ENCODE measurements at regions not wholly inside any gene's neighbourhood (a gene's known extent, or its start where the extent isn't known, plus 50 kb on each side); places are given as distances from the start of the nearest gene placed in this dataset.
"Not testable (repeated sequence)": the region's sequence is repeated elsewhere in the genome, so short reads cannot be mapped to it uniquely, and the experiment has no call there.

- no peak for DNase-seq
Observed at GRCh38 chr20:50330504-50331313, 140.1 kb downstream of the CEBPB start.

DNA sequence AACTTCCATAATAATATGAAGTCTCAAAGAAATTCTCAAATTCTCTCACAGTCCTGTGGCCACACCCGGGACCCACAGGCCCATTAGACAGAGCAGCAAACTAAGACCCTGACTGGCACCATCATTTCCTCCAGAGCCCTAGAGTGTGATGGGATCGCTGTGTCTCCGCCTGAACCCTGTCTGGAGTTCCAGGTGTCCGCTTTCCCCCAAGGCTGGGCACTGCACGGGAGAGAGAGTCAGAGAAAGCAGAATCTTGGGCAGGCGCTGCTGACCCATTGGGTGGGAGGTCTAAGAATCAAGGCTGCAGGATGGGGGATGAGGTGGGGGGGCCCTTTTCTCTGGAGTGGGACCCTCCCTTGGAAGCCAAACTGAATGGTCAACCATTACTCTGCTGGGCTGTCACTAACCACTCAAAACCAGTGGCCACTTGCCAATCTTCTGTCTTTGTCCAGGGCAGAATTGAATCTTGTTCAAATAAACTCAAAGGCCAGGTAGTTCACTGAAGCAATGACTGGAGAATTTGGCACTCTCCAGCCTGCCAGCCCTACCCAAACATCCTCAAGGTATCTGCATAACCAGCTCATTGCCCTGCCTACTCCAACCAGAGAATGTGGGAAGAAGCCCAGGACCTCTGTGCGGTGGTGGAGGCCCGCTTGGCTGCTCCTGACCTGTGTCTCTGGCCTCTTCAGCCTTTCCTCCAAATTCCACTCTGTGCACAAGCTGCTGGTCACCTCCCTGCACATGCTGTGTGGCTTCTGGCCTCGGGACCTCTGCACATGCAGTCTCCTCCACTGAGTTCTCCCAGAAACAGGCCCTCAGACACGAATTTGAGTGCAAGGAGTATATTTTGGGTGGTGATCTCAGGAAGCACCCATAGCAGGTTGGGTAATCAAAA lies 141.1 kb downstream of the CEBPB start:
- no peak for DNase-seq

GRCh38 chr20:50332491-50332980 lies 141.9 kb downstream of the CEBPB start:
- no peak for DNase-seq

DNA sequence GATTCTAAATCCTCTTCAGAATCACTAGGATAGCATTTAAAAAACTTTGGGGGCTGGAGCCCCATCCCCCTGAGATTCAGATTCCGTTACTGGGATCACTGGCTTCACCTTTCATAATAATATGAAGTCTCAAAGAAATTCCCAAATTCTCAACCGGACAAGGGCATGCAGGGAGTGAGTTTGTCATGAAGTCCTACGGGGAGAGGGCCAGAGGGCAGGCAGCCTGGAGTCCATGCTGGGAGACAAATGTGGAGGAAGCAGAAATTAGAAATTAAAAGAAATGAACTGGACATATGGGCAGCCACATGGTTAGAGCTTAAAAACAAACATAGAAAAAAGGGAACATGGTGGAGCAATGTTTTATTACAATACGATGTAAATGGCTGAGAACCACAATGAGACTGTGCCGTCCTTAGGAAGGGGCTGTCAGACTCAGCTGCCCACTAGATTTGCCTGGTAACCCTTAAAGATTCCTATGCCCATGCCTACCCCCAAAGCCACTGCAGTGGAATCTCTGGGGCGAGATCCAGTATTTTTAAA lies 142.6 kb downstream of the CEBPB start:
- DNase-seq, result no peak

DNA sequence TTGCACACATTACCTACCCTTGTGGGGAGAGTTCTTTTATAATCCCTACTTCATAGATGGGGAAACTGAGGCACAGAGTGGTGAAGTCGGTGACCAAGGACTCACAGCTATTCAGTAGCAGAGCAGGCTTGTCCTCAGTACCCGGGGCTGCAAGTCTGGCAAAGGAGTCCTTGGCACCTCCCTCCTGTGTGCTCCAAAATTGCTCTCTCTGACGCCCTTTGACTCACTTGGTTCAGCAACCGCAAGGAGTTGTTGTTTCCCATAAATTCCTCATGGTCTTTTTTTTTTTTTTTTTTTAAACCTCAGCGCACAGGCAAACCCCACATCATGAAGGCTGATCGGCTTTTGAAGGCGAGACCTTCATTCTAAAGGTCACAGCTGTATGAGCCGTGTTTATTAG lies 143.2 kb downstream of the CEBPB start:
- no peak for DNase-seq

GRCh38 chr20:50334512-50334911 lies 143.9 kb downstream of the CEBPB start:
- DNase-seq, result not testable (repeated sequence)

DNA sequence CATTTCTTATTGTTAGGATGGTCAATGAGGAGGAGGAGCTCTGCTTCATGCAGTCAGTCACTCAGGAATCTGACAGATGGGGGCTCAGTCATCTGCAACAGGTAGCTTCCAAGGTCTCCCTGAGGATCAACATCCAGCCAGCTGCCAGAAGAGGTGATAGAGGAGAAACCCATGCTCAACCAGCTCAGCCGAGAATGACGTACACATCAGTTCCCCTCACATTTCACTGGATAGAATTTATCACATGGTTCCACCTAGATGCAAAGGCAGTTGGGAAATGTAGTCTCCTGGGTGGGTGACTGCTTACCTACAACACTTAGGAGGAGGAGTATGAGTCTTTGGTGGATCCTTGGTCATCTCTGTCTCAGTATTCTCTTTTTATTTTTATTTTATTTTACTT lies 144.5 kb downstream of the CEBPB start:
- DNase-seq, result peak; percentile 20

GRCh38 chr20:50335866-50336265 lies 145.2 kb downstream of the CEBPB start:
- DNase-seq, result no peak

DNA sequence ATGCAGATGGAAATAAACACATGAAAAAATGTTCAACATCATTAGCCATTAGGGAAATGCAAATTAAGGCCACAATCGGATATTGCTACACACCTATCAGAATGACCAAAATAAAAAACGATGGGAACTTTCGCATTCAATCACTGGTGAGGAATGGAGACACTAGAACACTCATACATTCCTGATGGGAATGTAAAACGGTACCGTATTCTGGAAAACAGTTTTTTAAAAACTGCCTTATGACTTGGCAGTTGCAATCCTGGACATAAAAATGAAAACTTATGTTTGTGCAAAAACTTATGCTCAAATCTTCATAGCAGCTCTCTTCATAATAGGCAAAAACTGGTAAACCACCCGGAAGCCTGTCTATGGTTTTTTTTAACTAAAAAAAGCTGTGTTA lies 146.0 kb downstream of the CEBPB start:
- DNase-seq, result no peak

GRCh38 chr20:50337521-50338466 lies 147.2 kb downstream of the CEBPB start:
- DNase-seq, result no peak

DNA sequence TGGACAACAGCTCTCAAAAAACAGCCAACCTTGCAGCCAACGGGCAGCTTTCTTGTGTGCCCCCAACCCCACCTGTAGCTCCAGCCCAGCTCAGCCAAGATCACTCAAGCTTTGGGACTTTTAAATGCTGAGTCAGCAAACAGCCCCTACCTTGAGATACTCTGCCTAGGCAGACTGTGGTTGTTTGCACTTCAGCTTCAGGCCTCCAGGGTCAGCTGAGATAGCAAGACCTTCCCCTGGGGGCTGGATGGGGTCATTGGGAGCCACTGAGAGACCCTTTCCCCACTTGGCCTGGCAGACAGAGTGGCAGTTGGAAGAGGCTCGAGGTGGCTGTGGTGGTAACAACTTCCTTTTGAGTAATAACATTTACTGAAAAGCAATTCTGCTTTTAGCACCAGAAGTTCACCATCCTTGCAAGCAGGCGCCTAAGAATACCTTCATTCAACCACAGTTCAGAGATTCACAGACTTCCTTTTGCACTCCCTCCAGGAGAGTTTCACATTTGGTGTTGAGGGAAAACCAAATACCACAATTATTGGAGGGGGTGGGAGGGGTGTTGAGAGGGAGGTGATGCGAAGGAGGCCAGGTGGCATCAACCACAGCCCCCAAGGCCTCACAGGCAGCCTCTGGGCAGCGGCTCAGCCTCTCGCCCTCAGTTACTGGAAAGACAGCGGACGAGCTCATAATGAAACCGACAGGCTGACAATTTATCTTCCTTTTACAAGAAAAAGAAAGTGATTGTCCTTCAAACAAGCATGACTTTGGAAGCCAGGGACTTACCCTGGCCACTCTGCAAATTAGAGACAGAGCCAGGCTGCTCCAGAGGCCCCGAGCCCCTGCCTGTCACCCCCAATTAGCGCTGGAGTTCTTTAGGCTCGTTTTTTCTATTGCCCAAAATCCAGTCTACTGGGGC lies 148.1 kb downstream of the CEBPB start:
- peak; percentile 49 for DNase-seq

GRCh38 chr20:50339466-50339901 lies 148.9 kb downstream of the CEBPB start:
- DNase-seq, result no peak

DNA sequence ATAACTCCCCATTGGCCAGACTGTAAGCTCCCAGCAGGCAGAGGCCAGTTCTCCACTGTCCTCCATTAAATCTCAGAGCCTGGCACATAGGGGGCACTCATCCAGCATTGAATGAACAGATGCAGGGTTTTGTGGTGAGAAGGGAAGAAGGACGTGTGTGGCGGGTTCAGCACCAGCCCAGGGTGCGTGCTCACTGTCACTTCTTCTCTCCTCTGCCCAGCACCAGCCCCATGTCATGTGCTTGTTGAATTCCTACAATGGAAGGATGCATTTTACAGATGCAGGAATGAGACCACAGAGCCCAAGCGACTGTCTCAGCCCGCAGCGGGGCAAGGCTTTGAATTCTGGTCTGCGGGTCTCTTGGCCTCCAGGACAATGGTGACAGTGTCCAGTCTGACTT lies 149.9 kb downstream of the CEBPB start:
- DNase-seq, result no peak

- no peak for DNase-seq
Observed at GRCh38 chr20:50341050-50341449, 150.4 kb downstream of the CEBPB start.

- DNase-seq, result no peak
Observed at GRCh38 chr20:50341880-50342637, 151.4 kb downstream of the CEBPB start.

DNA sequence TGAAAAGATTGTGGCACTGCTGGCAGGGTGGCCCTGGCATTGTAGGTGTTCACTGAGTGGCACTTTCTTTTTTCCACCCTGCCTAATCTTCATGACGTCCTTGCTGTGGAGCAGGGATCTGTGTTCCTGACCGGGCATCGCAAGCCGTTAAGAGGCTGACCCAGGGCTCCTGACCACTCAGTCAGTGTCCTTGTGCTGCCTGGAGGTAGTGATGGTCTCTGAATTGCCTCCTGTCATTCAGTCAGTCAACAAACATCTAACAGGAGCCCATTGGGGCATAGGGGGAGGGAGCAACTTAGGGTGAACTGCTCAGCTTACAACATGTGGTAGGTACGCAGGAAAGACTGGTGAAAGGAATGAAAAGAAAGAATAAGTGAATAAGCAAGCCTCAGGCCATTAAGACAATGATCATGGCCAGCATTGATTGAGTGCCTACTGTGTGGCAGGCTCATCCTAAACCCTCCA lies 152.0 kb downstream of the CEBPB start:
- DNase-seq, result no peak

- DNase-seq, result no peak
Observed at GRCh38 chr20:50343125-50343489, 152.5 kb downstream of the CEBPB start.

DNA sequence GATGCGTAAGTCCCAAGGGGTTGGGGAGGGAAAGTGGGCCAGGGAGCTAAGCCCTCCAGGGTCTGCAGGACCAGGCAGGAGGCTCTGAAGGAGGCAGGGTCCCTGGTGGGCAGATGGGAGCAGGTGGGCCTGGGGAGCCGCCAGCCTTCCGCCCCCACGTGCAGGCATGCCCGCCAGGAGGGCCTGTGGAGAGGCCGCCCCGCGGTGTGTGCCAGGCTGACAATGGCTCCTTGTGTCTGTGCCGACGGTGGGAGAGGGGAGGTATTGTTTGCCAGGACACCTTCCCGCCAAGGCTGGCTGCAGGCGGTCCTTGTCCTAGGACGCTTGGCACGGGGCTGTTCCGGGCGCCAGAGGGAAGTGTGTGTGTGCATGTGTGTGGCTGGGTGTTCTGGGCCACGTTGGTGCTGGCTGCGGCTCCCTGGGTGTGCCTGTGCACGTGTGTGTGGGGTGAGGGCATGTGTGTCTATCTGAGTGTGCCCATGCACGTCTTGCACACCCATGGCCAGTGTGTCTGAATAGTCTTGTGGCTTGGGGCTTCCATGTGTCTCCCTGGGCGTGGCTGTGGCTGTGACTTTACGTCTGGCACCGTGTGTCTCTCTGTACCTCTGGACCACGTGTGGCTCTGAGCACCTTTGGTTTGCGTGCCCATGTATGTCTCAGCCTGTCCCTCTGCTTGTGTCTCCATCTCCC lies 153.0 kb downstream of the CEBPB start:
- DNase-seq, result no peak

DNA sequence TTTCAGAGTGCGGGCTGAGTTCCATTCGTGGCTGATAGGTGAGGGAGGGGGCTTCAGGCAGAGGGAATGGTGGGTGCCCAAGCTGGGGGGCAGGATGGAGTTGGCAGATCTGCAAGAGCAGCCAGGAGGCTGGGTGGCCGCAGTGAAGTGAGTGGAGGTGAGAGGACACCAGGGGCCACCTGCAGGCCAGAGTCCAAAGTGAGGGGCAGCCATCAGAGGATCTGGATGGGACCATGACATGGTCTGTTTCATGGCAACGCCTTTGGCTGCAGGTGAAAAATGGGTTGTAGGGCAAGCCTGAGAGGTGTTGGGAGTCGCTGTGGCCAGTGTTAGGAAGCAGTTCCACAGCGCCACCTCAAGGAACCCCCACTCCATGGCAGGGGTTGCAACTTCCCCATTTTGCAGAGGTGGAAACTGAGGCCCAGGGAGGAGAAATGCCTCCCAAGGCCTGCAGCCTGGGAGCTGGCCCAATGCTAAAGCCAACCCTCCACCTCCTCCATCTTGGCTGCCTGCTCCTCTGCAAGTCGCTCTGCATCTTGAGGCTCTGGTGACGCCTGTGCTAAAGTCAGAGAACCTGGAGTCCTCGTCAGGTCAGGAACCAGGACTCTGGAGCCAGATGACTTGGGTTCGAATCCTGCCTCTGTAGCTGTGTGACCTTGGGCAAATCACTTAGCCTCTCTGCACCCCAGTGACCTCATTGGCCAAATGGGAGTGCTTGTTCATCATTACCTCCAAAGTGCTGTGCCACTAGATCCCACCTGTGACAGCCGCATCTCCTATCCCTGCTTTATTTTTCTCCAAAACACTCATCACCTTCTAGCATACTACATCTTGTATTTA lies 153.8 kb downstream of the CEBPB start:
- no peak for DNase-seq
